GM18868 (cell line): ENCODE measurements at regions not wholly inside any gene's neighbourhood (a gene's known extent, or its start where the extent isn't known, plus 50 kb on each side); places are given as distances from the start of the nearest gene placed in this dataset.

Experiments
- ATAC-seq: cut with Tn5 transposase; IDR thresholded peaks from one replicate; pipeline ENCODE4 v1.9.1; 2021; ENCODE audit warnings: mild to moderate bottlenecking, moderate library complexity; ENCODE audit not compliant: unreplicated experiment

DNA sequence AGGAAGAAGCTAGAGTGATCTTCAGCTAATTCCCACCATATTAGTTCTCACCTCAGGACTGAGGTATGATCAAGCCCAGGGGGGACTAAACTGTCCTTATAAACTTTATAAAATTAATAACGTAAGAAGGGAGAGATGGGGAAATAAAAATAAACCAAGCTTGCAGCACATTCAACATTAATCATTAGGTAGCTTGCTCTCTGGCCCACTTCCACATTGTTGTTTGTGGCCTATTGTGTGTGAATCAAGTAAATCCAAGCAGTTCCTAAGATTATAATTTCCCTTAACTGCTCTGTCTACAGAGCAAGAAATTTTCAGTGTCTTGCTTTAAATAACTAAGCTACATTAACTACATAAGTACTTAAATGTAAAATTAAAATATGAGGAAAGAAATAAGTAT is 131.3 kb upstream of the ABCA1 start:
- no peak for ATAC-seq

- ATAC-seq = no peak
Measured at GRCh38 chr9:105062222-105062855, 134.4 kb upstream of the ABCA1 start.

GRCh38 chr9:105064248-105065097 is 136.5 kb upstream of the ABCA1 start:
- peak; percentile 50 for ATAC-seq

DNA sequence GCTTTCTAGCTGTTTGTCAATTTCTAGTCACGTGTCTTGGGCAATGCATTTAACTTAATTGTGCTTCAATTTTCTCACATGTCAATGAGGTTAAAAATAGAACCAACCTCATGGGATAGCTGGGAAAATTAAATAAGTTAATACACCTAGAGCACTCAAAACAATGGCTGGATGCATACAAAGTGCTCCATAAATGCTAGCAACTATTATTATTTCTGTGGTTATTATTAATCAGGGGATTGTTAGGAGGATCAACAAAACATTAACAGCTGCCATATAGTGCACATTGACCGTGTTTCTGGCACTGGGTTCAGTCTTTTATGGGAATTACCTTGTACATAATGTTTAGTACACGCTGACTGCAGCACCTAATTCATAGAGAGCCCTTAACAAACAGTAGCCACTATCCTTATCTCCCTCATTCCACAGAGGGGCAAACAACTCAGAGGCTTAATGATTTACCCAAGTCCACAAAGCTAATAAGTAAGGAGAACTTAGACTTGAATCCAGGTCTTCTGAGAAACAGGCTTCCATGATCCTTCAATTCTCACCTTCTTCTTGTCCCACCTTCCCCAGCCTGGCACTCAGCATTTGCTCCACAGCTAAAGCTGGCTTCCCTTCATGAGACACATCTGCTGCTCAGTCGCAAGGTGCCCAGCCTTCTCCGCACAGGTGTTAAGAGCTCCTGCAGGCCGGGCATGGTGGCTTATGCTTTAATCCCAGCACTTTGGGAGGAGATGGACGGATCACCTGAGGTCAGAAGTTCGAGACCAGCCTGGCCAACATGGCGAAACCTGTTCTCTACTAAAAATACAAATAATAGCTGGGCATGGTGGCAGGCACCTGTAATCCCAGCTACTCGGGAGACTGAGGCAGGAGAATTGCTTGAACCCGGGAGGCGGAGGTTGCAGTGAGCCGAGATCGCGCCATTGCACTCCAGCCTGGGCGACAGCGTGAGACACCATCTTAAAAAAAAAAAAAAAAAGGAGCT is 137.4 kb upstream of the ABCA1 start:
- no peak for ATAC-seq

DNA sequence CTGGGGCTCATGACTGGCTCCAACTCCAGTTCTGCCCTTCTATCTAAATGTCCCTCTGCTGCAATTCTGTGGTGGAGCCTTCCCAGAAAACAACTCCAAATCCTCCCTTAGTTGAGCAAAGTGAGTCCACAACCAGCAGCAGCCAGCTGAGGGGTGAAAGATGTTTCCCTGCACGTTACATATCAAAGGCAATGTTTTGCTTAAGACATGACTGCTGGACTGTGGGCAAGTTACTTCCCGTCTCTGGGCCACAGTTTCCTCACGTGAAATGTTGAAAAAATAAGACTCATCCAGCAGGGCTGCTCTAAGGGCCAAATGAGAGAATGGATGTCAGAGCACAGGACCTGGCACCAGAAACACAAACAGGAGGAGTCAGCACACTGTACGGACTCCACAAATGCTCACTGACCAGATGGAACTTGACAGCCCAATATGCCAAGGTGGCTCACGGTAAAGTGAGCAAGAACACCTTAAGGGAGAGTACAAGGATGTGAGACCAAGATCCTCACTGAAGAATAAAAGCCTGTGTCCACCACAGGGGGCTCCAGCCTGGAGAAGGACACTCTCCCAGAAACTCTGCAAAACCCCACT is 138.4 kb upstream of the ABCA1 start:
- no peak for ATAC-seq

DNA sequence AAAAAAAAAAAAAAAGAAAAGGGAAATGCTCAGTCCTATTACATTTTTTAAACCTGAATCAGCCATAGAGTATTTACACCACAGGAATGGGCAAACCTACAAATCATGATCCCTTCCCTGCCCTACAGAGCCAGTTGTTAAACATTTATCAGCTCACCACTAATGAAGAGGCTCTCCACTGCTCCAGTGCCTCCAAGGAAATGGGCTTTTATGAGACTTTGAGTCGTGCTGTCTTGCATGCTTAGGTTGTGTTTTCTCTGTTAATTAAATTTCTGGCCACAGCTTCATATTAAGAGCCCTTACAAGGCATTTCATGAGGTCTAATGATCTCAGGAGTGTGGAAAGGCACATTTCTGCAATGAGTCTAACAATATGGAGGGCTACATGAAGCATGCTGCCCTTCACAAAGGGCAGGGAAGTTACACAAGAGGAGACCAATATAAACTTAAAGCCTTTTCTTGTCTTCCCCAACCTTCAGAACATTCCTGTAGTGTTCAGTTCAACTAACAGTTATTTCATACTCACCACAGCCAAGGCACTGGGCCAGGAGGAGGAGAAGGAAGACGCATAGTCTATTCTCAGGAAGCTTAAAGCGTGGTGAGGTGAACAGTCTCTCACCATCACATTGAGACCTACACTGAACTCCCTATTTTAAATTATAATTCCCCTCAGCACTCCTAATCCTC is 140.1 kb upstream of the ABCA1 start:
- no peak for ATAC-seq

DNA sequence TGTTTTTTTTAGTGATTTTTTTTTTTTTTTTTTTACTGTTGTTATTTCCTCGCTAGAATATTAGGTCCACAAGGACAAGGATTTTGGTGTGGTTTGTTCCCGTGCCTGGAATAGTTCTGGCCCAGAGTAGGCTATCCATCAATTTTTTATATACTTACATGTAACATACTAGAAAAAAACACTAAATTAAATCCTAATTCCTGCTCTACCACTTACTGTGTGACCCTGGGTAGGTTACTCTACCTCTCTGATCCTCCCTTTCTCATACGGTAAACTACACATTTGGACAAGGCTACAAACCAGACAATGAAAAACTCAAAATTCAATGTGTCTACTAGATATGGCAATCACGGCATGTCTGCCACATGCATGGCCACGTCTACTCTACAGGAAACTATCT is 141.3 kb upstream of the ABCA1 start:
- ATAC-seq = no peak

DNA sequence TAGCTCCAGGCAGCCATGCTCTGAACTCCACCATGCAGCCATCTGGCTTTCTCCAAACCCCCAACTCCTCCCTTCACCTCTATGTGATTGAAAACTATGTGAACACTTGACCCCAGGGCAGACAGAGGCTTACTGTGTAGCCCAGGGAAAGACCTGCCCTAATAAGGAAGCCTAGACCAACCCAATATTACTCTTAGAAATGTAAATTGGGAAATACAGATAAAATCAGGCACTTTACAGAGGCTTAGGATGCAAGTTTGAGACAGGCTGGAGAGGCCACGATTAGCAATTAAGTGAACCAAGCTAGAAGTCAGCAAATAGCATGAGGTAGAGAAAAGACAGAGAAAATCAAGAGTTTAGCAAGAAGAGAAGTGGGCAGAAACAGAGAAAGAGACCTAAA is 141.7 kb upstream of the ABCA1 start:
- ATAC-seq = no peak

- no peak for ATAC-seq
Measured at GRCh38 chr9:105070176-105070575, 142.2 kb upstream of the ABCA1 start.

DNA sequence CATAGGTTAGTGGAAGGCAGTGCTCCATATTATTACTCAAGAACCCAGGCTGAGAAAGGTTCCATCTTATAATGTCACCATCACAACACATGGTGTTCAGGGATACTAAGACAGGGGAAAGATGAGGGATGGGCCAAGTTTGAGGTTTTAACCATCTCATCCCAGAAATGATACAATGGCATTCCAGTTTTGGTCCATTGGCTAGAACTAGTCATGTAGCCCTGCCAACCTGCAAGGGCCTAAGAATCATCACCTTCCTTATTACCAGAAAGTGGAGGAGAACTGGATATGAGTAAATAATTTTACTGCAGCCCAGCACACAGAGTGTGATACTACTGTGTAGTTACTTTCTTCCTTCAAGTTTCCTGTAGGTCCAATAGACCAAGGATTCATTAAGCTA is 144.5 kb upstream of the ABCA1 start:
- no peak for ATAC-seq

- ATAC-seq = no peak
Measured at GRCh38 chr9:105073147-105073546, 145.2 kb upstream of the ABCA1 start.

GRCh38 chr9:105074491-105074890 is 146.5 kb upstream of the ABCA1 start:
- ATAC-seq = no peak

DNA sequence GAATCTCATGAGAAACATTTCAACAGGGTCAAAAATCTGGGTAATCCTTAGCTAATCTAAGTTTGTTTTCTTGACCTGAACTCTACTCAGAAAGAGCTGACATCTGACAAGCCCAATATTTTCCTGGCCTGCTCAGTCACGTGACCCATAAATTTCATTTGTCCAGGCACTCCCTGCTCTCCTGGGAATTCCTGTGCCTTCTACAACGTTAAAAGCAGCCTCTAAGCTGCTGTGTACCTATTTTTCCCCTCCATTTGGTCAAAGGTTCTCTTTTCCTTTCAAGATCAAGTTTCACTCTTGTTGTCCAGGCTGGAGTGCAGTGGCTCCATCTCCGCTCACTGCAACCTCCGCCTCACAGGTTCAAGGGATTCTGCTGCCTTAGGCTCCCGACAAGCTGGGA is 148.8 kb upstream of the ABCA1 start:
- no peak for ATAC-seq

DNA sequence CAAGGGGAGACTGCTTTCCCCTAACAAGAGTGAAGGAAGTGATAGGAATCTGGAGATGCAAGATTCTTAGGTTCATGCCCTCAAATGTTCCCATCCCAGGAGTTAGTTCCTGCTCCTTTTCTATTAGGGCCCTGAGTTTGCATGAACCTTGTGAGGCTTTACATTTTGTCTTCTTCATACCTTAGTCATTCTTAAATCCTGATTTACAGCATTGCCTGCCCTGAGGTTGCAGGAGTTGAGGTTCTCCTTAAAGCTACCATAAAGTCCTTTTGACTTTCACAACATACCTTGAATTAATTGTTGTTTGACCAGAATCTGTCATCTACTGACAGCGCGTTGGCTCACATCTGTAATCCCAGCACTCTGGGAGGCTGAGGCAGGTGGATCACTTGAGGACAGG is 151.5 kb upstream of the ABCA1 start:
- no peak for ATAC-seq

GRCh38 chr9:105082843-105083242 is 154.9 kb upstream of the ABCA1 start:
- no peak for ATAC-seq

GRCh38 chr9:105083256-105083655 is 155.3 kb upstream of the ABCA1 start:
- ATAC-seq = no peak

DNA sequence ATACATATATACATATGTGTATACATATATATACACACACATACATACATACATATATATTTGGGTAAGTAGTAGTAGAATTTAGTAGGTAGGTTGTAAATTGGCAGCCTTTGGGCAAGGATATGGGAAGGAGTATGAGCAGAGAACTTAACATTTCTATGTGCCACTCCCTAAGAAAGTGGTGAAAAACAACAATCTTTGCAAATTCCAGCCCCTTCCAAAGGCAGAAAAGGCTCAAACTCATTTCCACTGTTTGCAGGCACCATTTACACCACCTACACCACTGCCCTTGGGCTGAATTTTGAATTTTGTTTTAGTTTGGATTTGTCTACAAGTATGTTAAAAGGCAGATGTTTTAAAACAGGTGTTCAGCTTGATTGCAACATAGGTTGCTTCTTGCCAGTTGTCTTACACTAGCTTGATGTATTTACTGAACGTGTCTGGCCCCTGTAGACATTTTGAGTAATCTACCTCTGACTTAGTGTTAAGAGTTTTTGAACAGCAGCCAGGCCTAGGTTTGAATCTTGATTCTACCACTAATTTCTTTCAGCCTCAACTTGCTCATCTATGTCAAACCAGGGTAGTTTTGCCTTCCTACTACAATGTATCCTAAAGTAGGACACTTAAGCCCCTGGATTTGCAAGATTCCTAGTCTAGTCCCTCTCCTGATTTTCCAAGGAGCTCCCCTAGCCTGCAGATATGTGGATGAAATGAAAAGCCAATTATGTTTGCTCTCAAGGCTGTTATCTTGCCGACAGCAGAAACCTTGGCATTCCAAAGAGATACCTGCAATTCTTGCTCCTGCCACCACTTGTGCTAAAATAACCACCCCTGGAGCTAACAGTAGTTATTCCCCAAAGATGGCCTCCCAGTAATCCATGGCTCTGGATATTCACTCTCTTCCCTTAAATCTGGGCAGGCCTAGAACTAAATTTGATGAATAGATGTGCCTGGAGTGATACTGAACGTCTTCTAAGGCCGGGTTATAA is 156.2 kb upstream of the SLC44A1 start:
- ATAC-seq = no peak

- ATAC-seq = no peak
Measured at GRCh38 chr9:105089874-105090273, 154.6 kb upstream of the SLC44A1 start.

GRCh38 chr9:105091004-105091640 is 153.3 kb upstream of the SLC44A1 start:
- no peak for ATAC-seq
